CD14-positive monocyte (primary cell): ENCODE measurements at regions not wholly inside any gene's neighbourhood (a gene's known extent, or its start where the extent isn't known, plus 50 kb on each side); places are given as distances from the start of the nearest gene placed in this dataset.

ENCODE experiments used
- DNase-seq, 3 donors: peaks; one replicate each; pipeline ENCODE4 v3.0.0-alpha.2; 2011 to 2022
- H2AFZ ChIP-seq: 2 replicates; pipeline ENCODE4 v1.6.0; 2012; ENCODE audit warnings: mild to moderate bottlenecking, low read depth, low read length, inconsistent platforms; ENCODE audit not compliant: insufficient read depth, poor library complexity, severe bottlenecking
- H3K27ac ChIP-seq, 2 donors: 1 replicate in 1 of 2; 2 replicates in 1 of 2; pipeline ENCODE4 v1.5.1; 2012 to 2013; ENCODE audit warnings: low read length in 2 of 2, control low read depth in 1 of 2, inconsistent platforms in 1 of 2, low read depth in 1 of 2, mild to moderate bottlenecking in 1 of 2
- H3K27me3 ChIP-seq, 2 donors: one replicate each; pipeline versions ENCODE4 v1.6.0 to v1.6.1; 2011 to 2013; ENCODE audit warnings: low read length in 2 of 2; ENCODE audit not compliant: control insufficient read depth in 2 of 2, insufficient read depth in 2 of 2
- H3K36me3 ChIP-seq, 2 donors: replicated peaks in 1 of 2; 1 replicate in 1 of 2; 2 replicates in 1 of 2; pipeline versions ENCODE4 v1.5.1 to v1.6.1; 2012 to 2013; ENCODE audit warnings: low read length in 2 of 2, control low read depth in 1 of 2, inconsistent platforms in 1 of 2, mild to moderate bottlenecking in 1 of 2; ENCODE audit not compliant: insufficient read depth in 2 of 2, control insufficient read depth in 1 of 2
- H3K4me1 ChIP-seq, 2 donors: 1 replicate in 1 of 2; 2 replicates in 1 of 2; pipeline versions ENCODE4 v1.5.1 to v1.6.1; 2012 to 2013; ENCODE audit warnings: low read length in 2 of 2, control low read depth in 1 of 2, inconsistent platforms in 1 of 2, mild to moderate bottlenecking in 1 of 2, moderate library complexity in 1 of 2; ENCODE audit not compliant: insufficient read depth in 2 of 2, control insufficient read depth in 1 of 2
- H3K4me2 ChIP-seq: replicated peaks from 2 replicates; pipeline ENCODE3; 2012; ENCODE audit warnings: low read length, moderate library complexity, mild to moderate bottlenecking; ENCODE audit not compliant: poor library complexity, severe bottlenecking; ENCODE audit errors: extremely low read depth
- H3K4me3 ChIP-seq, 3 experiments: fragments of 200-600 bp in 1 of 3; sonication (generic) in 1 of 3; replicated peaks in 1 of 3; 1 replicate in 2 of 3; 2 replicates in 1 of 3; pipeline ENCODE4 v1.5.1; 2011 to 2013; ENCODE audit warnings: low read length in 3 of 3, mild to moderate bottlenecking in 3 of 3, control low read depth in 2 of 3, low read depth in 2 of 3, inconsistent platforms in 1 of 3, moderate library complexity in 1 of 3
- H3K79me2 ChIP-seq: 2 replicates; pipeline ENCODE4 v1.6.0; 2012; ENCODE audit warnings: mild to moderate bottlenecking, control low read depth, inconsistent platforms, low read length, moderate library complexity; ENCODE audit not compliant: insufficient read depth
- H3K9ac ChIP-seq: 2 replicates; pipeline ENCODE4 v1.6.0; 2017; ENCODE audit warnings: low read length, mild to moderate bottlenecking; ENCODE audit not compliant: insufficient read depth, poor library complexity, severe bottlenecking
- H3K9me3 ChIP-seq, 2 donors: replicated peaks in 1 of 2; 1 replicate in 1 of 2; 2 replicates in 1 of 2; pipeline versions ENCODE4 v1.5.1 to v1.6.1; 2012 to 2013; ENCODE audit warnings: low read length in 2 of 2, control low read depth in 1 of 2; ENCODE audit not compliant: control insufficient read depth in 1 of 2, insufficient read depth in 1 of 2
- H4K20me1 ChIP-seq: 2 replicates; pipeline ENCODE4 v1.6.0; 2012; ENCODE audit warnings: mild to moderate bottlenecking, low read length, control low read depth, moderate library complexity; ENCODE audit not compliant: insufficient read depth
- H3K27ac Mint-ChIP-seq, 7 donors: one replicate each; pipeline ENCODE4 v1.8.0; 2020; ENCODE audit warnings: mild to moderate bottlenecking in 7 of 7, mixed read lengths in 7 of 7, moderate library complexity in 6 of 7, inconsistent platforms in 2 of 7
- H3K27me3 Mint-ChIP-seq, 3 donors: one replicate each; pipeline ENCODE4 v1.8.0; 2021 to 2022; ENCODE audit warnings: low read depth in 3 of 3, mild to moderate bottlenecking in 3 of 3, mixed read lengths in 3 of 3, moderate library complexity in 3 of 3, inconsistent platforms in 1 of 3
- H3K36me3 Mint-ChIP-seq, 2 donors: one replicate each; pipeline ENCODE4 v1.8.0; 2020; ENCODE audit warnings: mixed read lengths in 2 of 2, inconsistent platforms in 1 of 2, mild to moderate bottlenecking in 1 of 2
- H3K4me1 Mint-ChIP-seq: one replicate; pipeline ENCODE4 v1.8.0; 2020; ENCODE audit warnings: mild to moderate bottlenecking, mixed read lengths
- H3K4me3 Mint-ChIP-seq, 2 donors: one replicate each; pipeline ENCODE4 v1.8.0; 2020; ENCODE audit warnings: mild to moderate bottlenecking in 2 of 2, mixed read lengths in 2 of 2, moderate library complexity in 1 of 2
- H3K9me3 Mint-ChIP-seq, 7 donors: one replicate each; pipeline ENCODE4 v1.8.0; 2020 to 2022; ENCODE audit warnings: mixed read lengths in 7 of 7, mild to moderate bottlenecking in 6 of 7, moderate library complexity in 6 of 7, inconsistent platforms in 2 of 7
- WGBS: methylation state at CpG from one replicate; pipeline ENCODE4 v1.1.5; 2013; ENCODE audit warnings: missing lambda C conversion rate; ENCODE audit not compliant: insufficient coverage; 5-methylcytosine and 5-hydroxymethylcytosine counted together
- intact Hi-C, 2 donors: fragments of 100-400 bp; cut with micrococcal nuclease; formaldehyde crosslinking; loops; one replicate each; pipeline versions ENCODE4 v1.15.0 to v1.15.1; 2023
- TF ChIP-seq, protein P1 (sequence below): fragments of 200-600 bp; IDR thresholded peaks from one replicate; pipeline ENCODE4 v1.8.0; 2022; ENCODE audit warnings: antibody characterized with exemption, mild to moderate bottlenecking

DNA sequence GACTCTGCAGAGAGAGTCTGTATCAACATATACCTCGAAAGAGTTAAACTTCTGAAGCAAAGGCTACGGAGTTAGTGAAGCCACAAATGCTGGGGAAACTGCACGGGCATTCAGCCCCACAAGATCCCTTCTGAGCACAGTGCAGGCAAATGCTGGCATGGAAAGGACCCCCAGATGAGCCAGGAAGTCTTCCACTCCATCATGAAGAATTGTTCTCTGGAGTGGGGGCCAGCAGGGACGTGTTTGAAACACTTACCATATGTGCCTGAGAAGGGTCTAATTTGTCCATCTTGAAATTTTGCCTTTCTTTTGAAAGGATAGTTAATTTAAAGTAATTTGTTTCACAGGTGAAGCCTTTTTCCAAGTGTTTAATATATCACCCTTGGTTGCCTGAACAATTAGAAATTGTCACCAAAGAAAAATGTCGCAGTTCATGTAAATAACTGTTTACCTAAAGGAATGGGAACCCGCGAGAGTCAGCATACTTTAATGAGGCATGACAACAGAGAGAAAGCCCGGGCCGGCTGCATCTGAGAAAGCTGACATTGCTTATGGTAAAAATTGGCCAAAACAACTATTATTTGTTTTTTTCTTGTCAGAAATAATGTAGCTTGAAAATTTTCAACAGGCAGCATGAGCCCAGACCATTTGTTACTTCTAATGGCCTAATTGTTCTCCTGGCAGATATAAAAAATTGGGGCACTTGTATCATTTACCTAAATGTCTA lies 287.6 kb upstream of the MGMT start:
- no peaks in the 10 kb centered on the region for H4K20me1 ChIP-seq
- H3K9ac ChIP-seq = no peak overlapping the region
- H3K4me1 ChIP-seq = no peaks in the 10 kb centered on the region
- TF ChIP-seq, protein P1, sequence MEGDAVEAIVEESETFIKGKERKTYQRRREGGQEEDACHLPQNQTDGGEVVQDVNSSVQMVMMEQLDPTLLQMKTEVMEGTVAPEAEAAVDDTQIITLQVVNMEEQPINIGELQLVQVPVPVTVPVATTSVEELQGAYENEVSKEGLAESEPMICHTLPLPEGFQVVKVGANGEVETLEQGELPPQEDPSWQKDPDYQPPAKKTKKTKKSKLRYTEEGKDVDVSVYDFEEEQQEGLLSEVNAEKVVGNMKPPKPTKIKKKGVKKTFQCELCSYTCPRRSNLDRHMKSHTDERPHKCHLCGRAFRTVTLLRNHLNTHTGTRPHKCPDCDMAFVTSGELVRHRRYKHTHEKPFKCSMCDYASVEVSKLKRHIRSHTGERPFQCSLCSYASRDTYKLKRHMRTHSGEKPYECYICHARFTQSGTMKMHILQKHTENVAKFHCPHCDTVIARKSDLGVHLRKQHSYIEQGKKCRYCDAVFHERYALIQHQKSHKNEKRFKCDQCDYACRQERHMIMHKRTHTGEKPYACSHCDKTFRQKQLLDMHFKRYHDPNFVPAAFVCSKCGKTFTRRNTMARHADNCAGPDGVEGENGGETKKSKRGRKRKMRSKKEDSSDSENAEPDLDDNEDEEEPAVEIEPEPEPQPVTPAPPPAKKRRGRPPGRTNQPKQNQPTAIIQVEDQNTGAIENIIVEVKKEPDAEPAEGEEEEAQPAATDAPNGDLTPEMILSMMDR = no peak
- H3K79me2 ChIP-seq = no peaks in the 10 kb centered on the region
- Mint-ChIP-seq H3K4me1 (no peaks in the 10 kb centered on the region), H3K36me3 (no peaks in the 10 kb centered on the region), H3K4me3 (no peak overlapping the region), H3K27ac (no peak overlapping the region), H3K27me3 (peaks cover 1 to 3% (median 3%) of the 10 kb centered on the region in 3 donors), H3K9me3 (peaks cover 0 to 3% (median 0%) of the 10 kb centered on the region in 7 donors)
- intact Hi-C loops = no loop called here
- no peaks in the 10 kb centered on the region for H3K36me3 ChIP-seq
- H3K27me3 ChIP-seq = no peaks in the 10 kb centered on the region
- no peak for DNase-seq
- no peak overlapping the region for H3K4me2 ChIP-seq
- WGBS = 94% methylated on average over 6 of the region's 9 CpGs
- H3K27ac ChIP-seq = no peak overlapping the region
- H3K4me3 ChIP-seq = no peak overlapping the region
- H2AFZ ChIP-seq = no peak overlapping the region
- no peaks in the 10 kb centered on the region for H3K9me3 ChIP-seq

DNA sequence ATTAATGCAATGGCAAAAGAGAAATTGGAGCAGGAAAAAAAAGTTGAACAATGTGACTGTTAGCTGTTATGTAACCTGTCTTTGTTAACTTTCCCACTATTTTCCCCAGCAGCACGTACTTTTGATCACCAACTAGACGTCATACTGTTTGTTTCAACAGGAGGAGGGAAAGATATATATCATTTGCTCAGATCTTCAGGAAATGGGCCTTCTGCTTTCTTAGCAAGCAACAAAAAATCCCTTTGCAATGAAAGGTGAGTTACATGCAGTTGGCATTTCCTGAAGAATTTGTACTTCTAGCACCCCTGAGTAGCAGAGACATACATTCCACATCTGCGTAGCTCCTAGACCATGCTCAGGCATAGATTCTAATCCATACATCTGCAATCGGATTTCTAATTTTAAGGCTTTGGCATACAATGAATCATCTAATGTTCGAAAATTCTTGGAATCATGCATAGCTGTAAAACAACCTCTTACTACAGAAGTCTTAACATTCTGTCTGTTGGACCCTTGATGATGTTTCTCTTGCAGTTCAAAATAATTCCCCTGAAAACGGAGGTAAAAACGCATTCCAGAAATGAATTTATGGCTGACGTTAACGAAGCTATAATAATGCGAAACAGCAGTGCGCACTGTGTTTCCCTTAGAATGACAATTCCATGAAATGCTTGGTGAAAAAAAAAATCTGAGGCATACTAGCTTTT lies 286.9 kb upstream of the MGMT start:
- H3K4me1 ChIP-seq = no peaks in the 10 kb centered on the region
- H3K9ac ChIP-seq = no peak overlapping the region
- DNase-seq = no peak
- H3K27ac ChIP-seq = no peak overlapping the region
- TF ChIP-seq, protein P1 = no peak
- no peaks in the 10 kb centered on the region for H3K27me3 ChIP-seq
- no peak overlapping the region for H3K4me2 ChIP-seq
- peaks cover 0 to 3% (median 1%) of the 10 kb centered on the region in 3 donors for H3K27me3 Mint-ChIP-seq
- H3K9me3 Mint-ChIP-seq = peaks cover 0 to 3% (median 0%) of the 10 kb centered on the region in 7 donors
- intact Hi-C loops = no loop called here
- H3K4me1 Mint-ChIP-seq = no peaks in the 10 kb centered on the region
- H3K36me3 Mint-ChIP-seq = no peaks in the 10 kb centered on the region
- WGBS = 93% methylated on average over 5 of the region's 11 CpGs
- no peaks in the 10 kb centered on the region for H3K79me2 ChIP-seq
- no peaks in the 10 kb centered on the region for H4K20me1 ChIP-seq
- H2AFZ ChIP-seq = no peak overlapping the region
- H3K9me3 ChIP-seq = no peaks in the 10 kb centered on the region
- H3K27ac Mint-ChIP-seq = no peak overlapping the region
- H3K4me3 ChIP-seq = no peak overlapping the region
- H3K36me3 ChIP-seq = no peaks in the 10 kb centered on the region
- H3K4me3 Mint-ChIP-seq = no peak overlapping the region
